Panc1 (cell line): ENCODE measurements at regions not wholly inside any gene's neighbourhood (a gene's known extent, or its start where the extent isn't known, plus 50 kb on each side); places are given as distances from the start of the nearest gene placed in this dataset.

Source experiments
- ATAC-seq: fragments of 200-7000 bp; cut with Tn5 transposase; 2 replicates; pipeline ENCODE4 v1.9.1; 2020; ENCODE audit warnings: mild to moderate bottlenecking, moderate library complexity
- BruUV-seq: library from RNA; stranded (reverse); fragments of 400-500 nt; replicated peaks from 2 replicates; lab custom pipeline; 2021; lab: Mats Ljungman, UMichigan
- CTCF ChIA-PET: fragments of 300-600 bp; sonication (Branson Sonifier 250); formaldehyde crosslinking; loops from one replicate; lab custom pipeline; 2022; ENCODE audit warnings: antibody characterized with exemption; lab: Charles Lee
- POLR2A ChIA-PET: fragments of 300-600 bp; sonication (Branson Sonifier 250); formaldehyde crosslinking; loops from one replicate; lab custom pipeline; 2022; ENCODE audit warnings: antibody characterized with exemption; lab: Charles Lee
- DNase-seq: peaks from one replicate; pipeline ENCODE4 v3.0.0-alpha.2; 2010; ENCODE audit warnings: low read depth, low spot score
- H3K27ac ChIP-seq: 2 replicates; pipeline ENCODE4 v1.5.1; 2011; ENCODE audit warnings: mild to moderate bottlenecking, low read length, inconsistent platforms
- H3K27me3 ChIP-seq: fragments of 200-500 bp; sonication (Bioruptor generic); 2 replicates; pipeline ENCODE4 v1.6.0; 2014; ENCODE audit warnings: low read length, inconsistent platforms; ENCODE audit not compliant: control insufficient read depth, insufficient read depth
- H3K36me3 ChIP-seq: fragments of 200-500 bp; sonication (Bioruptor generic); 2 replicates; pipeline ENCODE4 v1.5.1; 2014; ENCODE audit warnings: inconsistent platforms, mild to moderate bottlenecking, low read length, moderate library complexity; ENCODE audit not compliant: control insufficient read depth, insufficient read depth
- H3K4me1 ChIP-seq: 2 replicates; pipeline ENCODE4 v1.5.1; 2011; ENCODE audit warnings: inconsistent platforms, mild to moderate bottlenecking, low read length, moderate library complexity; ENCODE audit not compliant: control insufficient read depth, insufficient read depth
- H3K4me3 ChIP-seq, 2 experiments: 2 replicates each; pipeline ENCODE4 v1.5.1; 2011 to 2012; ENCODE audit warnings: low read depth in 2 of 2, low read length in 2 of 2, mild to moderate bottlenecking in 2 of 2, inconsistent platforms in 1 of 2, moderate library complexity in 1 of 2
- H3K9me3 ChIP-seq: fragments of 200-500 bp; sonication (Bioruptor generic); 2 replicates; pipeline ENCODE4 v1.5.1; 2014; ENCODE audit warnings: low read depth, mild to moderate bottlenecking, inconsistent platforms, low read length, moderate library complexity; ENCODE audit not compliant: control insufficient read depth, insufficient read depth
- CTCF ChIP-seq: fragments of 450-650 bp; IDR thresholded peaks from 2 replicates; pipeline ENCODE4 v1.5.1; 2017; ENCODE audit warnings: mild to moderate bottlenecking
- POLR2AphosphoS5 ChIP-seq: IDR thresholded peaks from 2 replicates; pipeline ENCODE4 v1.6.1; 2012; ENCODE audit warnings: mild to moderate bottlenecking, low read depth, low read length, moderate library complexity
- REST ChIP-seq, 2 experiments: IDR thresholded peaks; 2 replicates each; pipeline ENCODE4 v1.6.1; 2011 to 2012; ENCODE audit warnings: low read depth in 2 of 2, control low read depth in 1 of 2, low read length in 1 of 2, mild to moderate bottlenecking in 1 of 2, moderate library complexity in 1 of 2; ENCODE audit not compliant: insufficient read depth in 1 of 2
- SIN3A ChIP-seq: IDR thresholded peaks from 2 replicates; pipeline ENCODE4 v1.6.1; 2012; ENCODE audit warnings: low read depth, mild to moderate bottlenecking, low read length, moderate library complexity, borderline replicate concordance; ENCODE audit not compliant: insufficient read depth
- TCF7L2 ChIP-seq: IDR thresholded peaks from 2 replicates; pipeline ENCODE4 v1.6.1; 2011; ENCODE audit warnings: mild to moderate bottlenecking, low read depth, low read length, inconsistent platforms
- in situ Hi-C: cut with HindIII; loops from 2 replicates; pipeline ENCODE4 v1.10.0; 2016; ENCODE audit warnings: low sequenced_read_pairs, low pct_unique_long_range_greater_than_20kb
- intact Hi-C: fragments of 100-400 bp; cut with micrococcal nuclease; formaldehyde crosslinking; loops from one replicate; pipeline ENCODE4 v1.10.0; 2022; ENCODE audit not compliant: unreplicated experiment

GRCh38 chr2:234794866-234795265 is 157.0 kb upstream of the SH3BP4 start:
- Histone ChIP-seq H3K36me3 (no peaks in the 10 kb centered on the region), H3K9me3 (no peaks in the 10 kb centered on the region), H3K27me3 (no peaks in the 10 kb centered on the region), H3K27ac (no peak overlapping the region; the same call in 1 of the 2 replicates), H3K4me3 (no peak overlapping the region), H3K4me1 (peaks cover 4% of the 10 kb centered on the region)
- ATAC-seq (no peak), DNase-seq (no peak)
- CTCF ChIA-PET: no interaction called here
- TF ChIP-seq POLR2AphosphoS5 (no peak), CTCF (no peak), TCF7L2 (no peak), SIN3A (no peak), REST (IDR thresholded peaks at IDR 0.05; ENCODE audit: insufficient read depth in 1 of 2, low read depth in 2 of 2, low read length in 1 of 2) (no peak)
- no TSS peak for BruUV-seq
- POLR2A ChIA-PET: no interaction called here
- in situ Hi-C loops (no loop called here), intact Hi-C loops (no loop called here)

GRCh38 chr2:234793212-234793785 is 158.5 kb upstream of the SH3BP4 start:
- Histone ChIP-seq H3K4me1 (peaks cover 4% of the 10 kb centered on the region), H3K9me3 (no peaks in the 10 kb centered on the region), H3K27ac (no peak overlapping the region), H3K36me3 (no peaks in the 10 kb centered on the region), H3K27me3 (no peaks in the 10 kb centered on the region), H3K4me3 (no peak overlapping the region)
- in situ Hi-C loops (no loop called here), intact Hi-C loops (no loop called here)
- BruUV-seq: no TSS peak
- ATAC-seq (no peak), DNase-seq (no peak)
- ChIA-PET CTCF (interaction anchor here (0.7 kb wide), 1 partner anchor 79 kb away, joined by 8 read pairs; no protein-coding TSS in a partner anchor), POLR2A (no interaction called here)
- TF ChIP-seq CTCF (no peak), POLR2AphosphoS5 (no peak), REST (IDR thresholded peaks at IDR 0.05; ENCODE audit: insufficient read depth in 1 of 2, low read depth in 2 of 2, low read length in 1 of 2) (no peak), SIN3A (no peak), TCF7L2 (no peak)
